ENCODE measurements at regions not wholly inside any gene's neighbourhood (a gene's known extent, or its start where the extent isn't known, plus 50 kb on each side); places are given as distances from the start of the nearest gene placed in this dataset.

GRCh38 chr21:25281134-25281533, 326.1 kb downstream of the MRPL39 start:
- Mint-ChIP-seq H3K9me3 (peaks cover 0 to 4% (median 0%) of the 10 kb centered on the region in 3 donors), H3K27me3 (no peaks in the 10 kb centered on the region), H3K27ac (no peak overlapping the region), H3K4me3 (no peak overlapping the region), H3K36me3 (peaks cover 5% of the 10 kb centered on the region), H3K4me1 (peaks cover 0 to 6% (median 5%) of the 10 kb centered on the region in 3 donors)

GRCh38 chr21:25280061-25280460, 327.2 kb downstream of the MRPL39 start:
- no peak overlapping the region for H3K27ac Mint-ChIP-seq
- no peak overlapping the region for H3K4me3 Mint-ChIP-seq
- H3K36me3 Mint-ChIP-seq, result peaks cover 5% of the 10 kb centered on the region
- H3K4me1 Mint-ChIP-seq, result peaks cover 0 to 6% (median 5%) of the 10 kb centered on the region in 3 donors
- H3K9me3 Mint-ChIP-seq, result peaks cover 0 to 4% (median 0%) of the 10 kb centered on the region in 3 donors
- no peaks in the 10 kb centered on the region for H3K27me3 Mint-ChIP-seq

GRCh38 chr21:25273959-25274358, 333.3 kb downstream of the MRPL39 start:
- Mint-ChIP-seq H3K9me3 (peaks cover 0 to 15% (median 7%) of the 10 kb centered on the region in 3 donors), H3K4me3 (no peak overlapping the region), H3K27me3 (no peaks in the 10 kb centered on the region), H3K27ac (no peak overlapping the region), H3K4me1 (peaks cover 0 to 3% (median 2%) of the 10 kb centered on the region in 3 donors), H3K36me3 (peaks cover 3% of the 10 kb centered on the region)

GRCh38 chr21:25254491-25255174, 352.6 kb downstream of the MRPL39 start:
- no peak overlapping the region for H3K27ac Mint-ChIP-seq
- H3K9me3 Mint-ChIP-seq, result peaks cover 0 to 2% (median 0%) of the 10 kb centered on the region in 3 donors
- no peak overlapping the region for H3K4me3 Mint-ChIP-seq
- peaks cover 2% of the 10 kb centered on the region for H3K36me3 Mint-ChIP-seq
- peaks cover 0 to 6% (median 3%) of the 10 kb centered on the region in 3 donors for H3K4me1 Mint-ChIP-seq
- no peaks in the 10 kb centered on the region for H3K27me3 Mint-ChIP-seq

- no peaks in the 10 kb centered on the region for H3K36me3 Mint-ChIP-seq
- no peaks in the 10 kb centered on the region for H3K27me3 Mint-ChIP-seq
- no peak overlapping the region for H3K27ac Mint-ChIP-seq
- peaks cover 0 to 6% (median 2%) of the 10 kb centered on the region in 3 donors for H3K4me1 Mint-ChIP-seq
- H3K9me3 Mint-ChIP-seq, result peaks cover 3 to 11% (median 3%) of the 10 kb centered on the region in 3 donors
- no peak overlapping the region for H3K4me3 Mint-ChIP-seq
Measured at GRCh38 chr21:25246546-25246945, 360.7 kb downstream of the MRPL39 start.

- no peak overlapping the region for H3K4me3 Mint-ChIP-seq
- peak overlapping the region in 1 of 3 donors; percentile 11 for H3K27ac Mint-ChIP-seq
- peaks cover 2% of the 10 kb centered on the region for H3K36me3 Mint-ChIP-seq
- peaks cover 8 to 13% (median 12%) of the 10 kb centered on the region in 3 donors for H3K4me1 Mint-ChIP-seq
- H3K9me3 Mint-ChIP-seq, result peaks cover 2 to 20% (median 11%) of the 10 kb centered on the region in 3 donors
- H3K27me3 Mint-ChIP-seq, result no peaks in the 10 kb centered on the region
Measured at GRCh38 chr21:25244735-25245134, 362.5 kb downstream of the MRPL39 start.

- no peak overlapping the region for H3K27ac Mint-ChIP-seq
Measured at GRCh38 chr21:25243808-25244207, 363.5 kb downstream of the MRPL39 start.

GRCh38 chr21:25240974-25241373, 366.3 kb downstream of the MRPL39 start:
- H3K36me3 Mint-ChIP-seq, result peaks cover 8% of the 10 kb centered on the region

More at GRCh38 chr21:25243808-25244207, 363.5 kb downstream of the MRPL39 start:
- Mint-ChIP-seq H3K27me3 (no peaks in the 10 kb centered on the region), H3K4me3 (no peak overlapping the region), H3K4me1 (peaks cover 11 to 14% (median 12%) of the 10 kb centered on the region in 3 donors), H3K9me3 (peaks cover 5 to 25% (median 14%) of the 10 kb centered on the region in 3 donors), H3K36me3 (peaks cover 5% of the 10 kb centered on the region)

GRCh38 chr21:25234857-25235801, 372.2 kb downstream of the MRPL39 start:
- Mint-ChIP-seq H3K36me3 (peaks cover 7% of the 10 kb centered on the region), H3K27ac (peak overlapping the region in 1 of 3 donors; percentile 25), H3K27me3 (no peaks in the 10 kb centered on the region), H3K9me3 (peaks cover 9 to 33% (median 24%) of the 10 kb centered on the region in 3 donors), H3K4me3 (peak overlapping the region in 2 of 4 donors; percentile 67 to 69), H3K4me1 (peaks cover 8 to 23% (median 21%) of the 10 kb centered on the region in 3 donors)

More at GRCh38 chr21:25240974-25241373, 366.3 kb downstream of the MRPL39 start:
- Mint-ChIP-seq H3K4me1 (peaks cover 12 to 16% (median 14%) of the 10 kb centered on the region in 3 donors), H3K27me3 (no peaks in the 10 kb centered on the region), H3K27ac (no peak overlapping the region), H3K9me3 (peaks cover 11 to 48% (median 31%) of the 10 kb centered on the region in 3 donors), H3K4me3 (no peak overlapping the region)

- peak overlapping the region in 1 of 3 donors; percentile 70 for H3K27ac Mint-ChIP-seq
- peaks cover 9 to 21% (median 14%) of the 10 kb centered on the region in 3 donors for H3K9me3 Mint-ChIP-seq
- peaks cover 9 to 13% (median 10%) of the 10 kb centered on the region in 3 donors for H3K4me1 Mint-ChIP-seq
- peaks cover 6% of the 10 kb centered on the region for H3K36me3 Mint-ChIP-seq
- H3K27me3 Mint-ChIP-seq, result no peaks in the 10 kb centered on the region
- H3K4me3 Mint-ChIP-seq, result no peak overlapping the region
Measured at GRCh38 chr21:25220954-25221353, 386.3 kb downstream of the MRPL39 start.

- no peaks in the 10 kb centered on the region for H3K27me3 Mint-ChIP-seq
- peaks cover 9 to 21% (median 14%) of the 10 kb centered on the region in 3 donors for H3K9me3 Mint-ChIP-seq
- peak overlapping the region in 1 of 4 donors; percentile 1 for H3K4me3 Mint-ChIP-seq
- H3K4me1 Mint-ChIP-seq, result peaks cover 14 to 20% (median 15%) of the 10 kb centered on the region in 3 donors
- H3K36me3 Mint-ChIP-seq, result peaks cover 6% of the 10 kb centered on the region
- no peak overlapping the region for H3K27ac Mint-ChIP-seq
Measured at GRCh38 chr21:25220169-25220568, 387.1 kb downstream of the MRPL39 start.

- H3K36me3 Mint-ChIP-seq, result peaks cover 11% of the 10 kb centered on the region
- H3K9me3 Mint-ChIP-seq, result peaks cover 5 to 12% (median 9%) of the 10 kb centered on the region in 3 donors
- peak overlapping the region; percentile 7 to 87 (median 65) for H3K4me3 Mint-ChIP-seq
- H3K4me1 Mint-ChIP-seq, result peaks cover 20 to 24% (median 23%) of the 10 kb centered on the region in 3 donors
- no peaks in the 10 kb centered on the region for H3K27me3 Mint-ChIP-seq
- peak overlapping the region; percentile 38 to 87 (median 68) for H3K27ac Mint-ChIP-seq
Measured at GRCh38 chr21:25215698-25216384, 391.4 kb downstream of the MRPL39 start.

- Mint-ChIP-seq H3K4me3 (peak overlapping the region in 1 of 4 donors; percentile 53), H3K36me3 (peaks cover 9% of the 10 kb centered on the region), H3K27ac (peak overlapping the region in 2 of 3 donors; percentile 38 to 97), H3K9me3 (peaks cover 2 to 10% (median 9%) of the 10 kb centered on the region in 3 donors), H3K4me1 (peaks cover 20 to 24% (median 23%) of the 10 kb centered on the region in 3 donors), H3K27me3 (no peaks in the 10 kb centered on the region)
Measured at GRCh38 chr21:25214676-25215075, 392.6 kb downstream of the MRPL39 start.

GRCh38 chr21:25199944-25200343, 407.3 kb downstream of the MRPL39 start:
- Mint-ChIP-seq H3K27me3 (no peaks in the 10 kb centered on the region), H3K9me3 (peaks cover 4 to 15% (median 4%) of the 10 kb centered on the region in 3 donors), H3K36me3 (no peaks in the 10 kb centered on the region), H3K4me3 (no peak overlapping the region), H3K4me1 (peaks cover 3 to 11% (median 9%) of the 10 kb centered on the region in 3 donors), H3K27ac (no peak overlapping the region)

Measured in IgD-negative memory B cell (primary cell).